ENCODE measurements at regions not wholly inside any gene's neighbourhood (a gene's known extent, or its start where the extent isn't known, plus 50 kb on each side); places are given as distances from the start of the nearest gene placed in this dataset.

- no peak for DNase-seq
These were observed 126.1 kb upstream of the FUT8 start for GRCh38 chr14:65286443-65286842.

DNA sequence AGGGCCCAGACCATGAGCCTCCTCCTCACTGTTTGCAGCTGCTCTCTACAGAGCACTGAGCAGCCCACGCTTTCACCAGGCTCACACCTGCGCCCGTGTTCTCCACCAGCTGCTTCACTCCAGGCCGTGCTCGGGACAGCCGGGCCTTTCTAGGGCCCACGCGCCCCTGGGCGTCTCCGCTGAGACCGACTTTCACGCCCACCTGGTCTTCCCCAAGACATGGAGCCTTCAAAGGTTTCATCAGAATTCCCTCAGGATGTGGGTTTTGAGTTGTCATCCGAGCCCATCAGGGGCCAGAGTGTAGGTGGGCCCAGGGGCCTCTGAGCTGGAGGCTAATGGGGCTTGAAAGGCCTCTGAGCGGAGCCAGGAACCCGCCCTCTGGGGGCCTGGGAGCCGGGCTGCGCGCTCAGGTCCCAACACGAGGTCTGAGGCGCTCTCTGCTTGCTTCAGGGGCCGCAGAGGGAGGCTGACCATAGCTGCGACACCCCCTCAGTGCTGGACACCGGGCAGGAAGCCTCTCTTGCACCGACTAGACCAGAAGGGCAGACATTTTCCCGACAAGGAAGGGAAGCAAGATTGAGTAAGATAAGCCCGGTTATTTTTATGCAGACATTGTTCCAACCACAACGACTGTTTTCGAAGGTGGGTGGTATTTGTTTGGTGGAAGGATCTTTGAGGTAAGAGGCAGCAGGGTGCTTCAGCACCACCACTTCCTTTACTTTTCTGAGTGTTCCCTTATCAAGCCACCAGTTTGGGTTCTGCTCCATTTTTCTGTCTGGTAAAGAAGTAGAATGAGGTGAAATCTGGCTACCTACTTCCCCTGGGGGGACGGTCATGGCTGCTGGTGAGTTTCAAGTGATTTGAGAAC lies 125.0 kb upstream of the FUT8 start:
- DNase-seq: no peak

DNA sequence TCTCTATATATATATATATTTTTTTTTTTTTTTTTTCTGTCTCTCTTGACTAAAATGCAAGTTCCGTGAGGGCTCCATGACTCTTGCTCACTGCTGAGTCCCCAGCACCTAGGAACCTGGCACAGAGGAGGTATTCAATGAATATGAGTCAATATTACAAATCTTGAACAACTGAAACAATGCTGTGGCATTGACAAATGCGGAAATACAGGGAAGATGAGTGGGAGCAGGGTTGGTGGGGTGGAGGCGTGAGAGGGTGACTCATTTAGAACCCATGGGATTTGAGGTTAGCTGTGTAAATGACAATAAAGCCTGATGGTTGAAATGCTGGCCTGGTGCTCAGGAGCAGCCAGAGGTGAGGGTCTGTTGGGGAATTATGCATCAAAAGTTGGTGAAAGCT lies 121.7 kb upstream of the FUT8 start:
- DNase-seq: no peak

DNA sequence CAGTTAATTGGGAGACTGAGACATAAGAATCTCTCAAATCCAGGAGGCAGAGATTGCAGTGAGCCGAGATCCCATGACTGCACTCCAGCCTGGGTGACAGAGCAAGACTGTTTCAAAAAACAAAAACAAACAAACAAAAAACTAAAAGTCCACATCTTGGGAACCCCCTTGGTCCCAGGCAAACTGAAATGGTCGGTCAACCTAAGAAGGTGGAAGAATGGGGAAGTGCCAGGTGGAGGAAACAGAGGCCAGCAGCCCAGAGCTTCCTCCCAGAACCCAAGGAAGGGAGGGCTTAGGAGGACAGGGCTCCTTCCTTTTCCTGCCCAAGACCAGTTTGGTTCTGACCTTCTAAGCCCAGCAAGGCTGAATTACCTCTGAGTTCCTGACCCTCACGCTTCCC lies 121.0 kb upstream of the FUT8 start:
- DNase-seq: no peak

GRCh38 chr14:65294816-65295215 lies 117.7 kb upstream of the FUT8 start:
- DNase-seq: no peak

GRCh38 chr14:65296402-65296801 lies 116.1 kb upstream of the FUT8 start:
- DNase-seq: no peak

DNA sequence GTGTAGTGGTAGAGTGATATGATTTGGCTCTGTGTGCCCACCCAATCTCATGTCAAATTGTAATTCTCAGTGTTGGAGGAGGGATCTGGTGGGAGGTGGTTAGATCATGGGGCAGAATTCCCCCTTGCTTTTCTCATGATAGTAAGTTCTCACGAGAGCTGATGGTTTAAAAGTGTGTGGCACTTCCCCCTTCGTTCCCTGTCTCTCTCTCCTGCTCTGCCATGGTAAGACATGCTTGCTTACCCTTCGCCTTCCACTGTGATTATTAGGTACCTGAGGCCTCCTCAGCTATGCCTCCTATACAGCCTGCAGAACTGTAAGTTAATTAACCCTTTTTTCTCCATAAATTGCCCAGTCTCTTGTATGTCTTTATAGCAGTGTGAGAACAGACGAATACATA lies 115.7 kb upstream of the FUT8 start:
- no peak for DNase-seq

DNA sequence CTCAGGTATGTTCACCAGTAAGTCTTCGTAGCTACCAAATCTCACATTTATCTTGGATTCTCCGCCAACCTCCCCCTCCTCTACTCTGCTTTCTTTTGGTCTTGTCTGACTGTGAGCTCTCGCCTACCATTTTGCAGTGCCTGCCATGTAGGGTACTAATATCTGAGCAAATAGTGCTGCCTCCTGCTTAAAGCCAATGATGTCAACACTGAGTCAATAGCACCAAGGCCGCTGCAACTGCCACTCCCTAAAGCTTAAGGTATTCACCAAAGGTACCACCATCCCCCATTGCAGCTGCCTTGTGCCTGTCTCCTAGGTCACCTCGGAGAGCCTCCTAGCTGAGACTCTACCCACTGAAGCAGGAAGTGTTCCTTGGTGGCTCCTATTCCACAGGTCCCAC lies 114.8 kb upstream of the FUT8 start:
- DNase-seq: no peak

DNA sequence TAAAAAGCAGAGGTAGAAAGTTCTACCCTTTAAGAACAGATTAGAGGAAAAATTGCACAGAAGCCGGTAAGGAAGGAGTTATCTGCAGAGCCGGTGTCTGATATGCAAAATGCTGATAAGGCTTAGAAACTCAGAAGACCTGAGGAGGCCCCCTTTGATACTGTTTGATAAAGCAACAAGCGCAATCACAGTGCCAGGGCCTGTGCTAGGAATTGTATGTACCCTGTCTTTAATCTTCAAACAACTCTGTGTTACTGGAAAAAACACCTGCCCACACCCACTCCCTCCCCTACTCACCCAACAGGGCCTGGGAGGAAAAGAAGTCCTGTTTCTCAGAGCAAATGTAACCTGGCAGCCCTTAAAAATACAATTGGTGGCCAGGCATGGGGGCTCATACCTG lies 112.7 kb upstream of the FUT8 start:
- no peak for DNase-seq

DNA sequence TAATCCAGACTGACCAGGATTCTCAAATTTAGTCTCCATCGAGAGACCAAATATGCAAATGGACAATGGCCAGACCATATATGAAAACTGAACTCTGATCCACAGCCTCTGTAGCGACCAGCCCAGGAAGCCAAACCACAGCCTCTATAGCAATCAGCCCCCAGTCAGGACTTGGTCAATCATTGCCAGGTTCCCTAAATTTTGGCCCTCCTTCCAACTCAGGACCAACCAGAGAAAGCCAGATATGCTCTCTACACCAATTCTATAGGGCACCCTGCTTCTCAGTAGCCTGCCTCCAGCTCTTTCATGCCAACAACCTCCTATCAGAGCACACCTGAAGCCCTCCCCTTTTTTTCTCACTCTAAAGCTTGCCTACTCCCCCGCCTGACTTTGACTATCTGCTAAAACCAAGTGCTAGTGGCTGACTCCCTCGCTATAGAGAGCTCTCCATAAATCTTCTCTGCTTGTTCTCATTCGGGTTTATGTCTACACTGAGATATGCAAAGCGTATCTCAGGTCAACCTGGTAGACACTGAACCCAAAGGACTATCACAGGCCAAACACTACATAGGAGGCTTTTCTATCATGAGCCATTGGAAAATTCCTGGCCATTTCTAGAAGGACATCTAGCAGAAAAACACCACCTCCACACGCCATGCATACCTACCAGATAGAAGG lies 110.5 kb upstream of the FUT8 start:
- DNase-seq: no peak

- DNase-seq: no peak
These were observed 109.8 kb upstream of the FUT8 start for GRCh38 chr14:65302571-65303189.

GRCh38 chr14:65303190-65303898 lies 109.2 kb upstream of the FUT8 start:
- no peak for DNase-seq

- no peak for DNase-seq
These were observed 108.7 kb upstream of the FUT8 start for GRCh38 chr14:65303899-65304222.

DNA sequence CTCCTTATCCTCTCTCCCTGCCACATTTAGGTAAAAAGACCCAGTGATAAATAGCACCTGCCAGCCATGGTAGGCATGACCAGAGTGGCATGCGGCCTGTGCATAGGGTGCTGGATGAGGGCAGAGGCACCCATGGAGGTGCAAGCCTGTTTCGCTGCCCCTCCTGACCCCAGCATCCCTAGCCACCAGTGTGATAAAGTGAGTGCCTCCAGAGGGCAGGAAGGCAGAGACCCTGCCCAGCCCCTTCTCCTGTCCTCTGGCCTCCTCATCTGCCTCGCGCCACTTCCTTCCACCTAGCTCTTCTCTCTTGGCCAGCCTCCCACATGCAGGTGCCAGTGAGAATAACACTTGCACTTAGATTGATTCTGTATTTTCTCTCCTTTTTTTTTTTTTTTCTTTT lies 108.3 kb upstream of the FUT8 start:
- no peak for DNase-seq

DNA sequence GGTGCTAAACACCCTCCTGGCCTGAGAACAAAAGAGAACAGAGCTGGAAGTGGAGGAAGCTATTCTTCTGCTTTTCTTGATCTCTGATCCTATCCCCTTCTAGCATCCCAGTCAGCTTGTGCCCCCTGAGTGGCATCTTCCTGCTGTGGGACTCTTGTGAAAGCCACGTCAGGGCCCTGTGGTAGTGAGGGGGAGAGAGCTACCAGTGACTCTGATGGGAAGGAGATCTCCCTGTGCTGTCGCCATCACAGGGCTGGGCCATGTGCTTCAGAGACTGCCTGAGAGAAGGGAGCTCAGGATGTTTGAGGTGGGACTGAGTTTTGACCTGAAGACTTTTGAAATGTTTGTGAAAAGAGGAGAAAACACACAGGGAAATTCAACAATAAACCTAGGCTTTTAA lies 107.6 kb upstream of the FUT8 start:
- no peak for DNase-seq

DNA sequence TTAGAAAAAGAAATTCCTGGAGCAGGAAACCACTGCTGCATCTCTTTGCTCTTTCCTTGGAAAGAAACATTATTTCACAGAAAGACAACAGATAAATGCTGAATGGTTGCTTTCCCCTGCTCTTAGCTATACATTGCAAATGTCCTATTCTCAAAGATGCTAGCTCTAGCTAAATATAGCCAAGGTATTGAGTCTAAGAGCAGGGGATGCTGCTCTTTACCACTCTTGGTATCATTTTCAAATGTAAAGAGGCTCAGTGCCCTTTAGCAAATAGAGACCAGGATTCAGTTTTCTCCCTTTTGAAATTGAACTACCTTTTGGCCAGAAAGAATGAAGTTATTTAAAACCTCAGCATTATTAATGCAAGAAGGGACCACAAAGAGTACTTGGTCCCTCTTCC lies 104.0 kb upstream of the FUT8 start:
- no peak for DNase-seq

DNA sequence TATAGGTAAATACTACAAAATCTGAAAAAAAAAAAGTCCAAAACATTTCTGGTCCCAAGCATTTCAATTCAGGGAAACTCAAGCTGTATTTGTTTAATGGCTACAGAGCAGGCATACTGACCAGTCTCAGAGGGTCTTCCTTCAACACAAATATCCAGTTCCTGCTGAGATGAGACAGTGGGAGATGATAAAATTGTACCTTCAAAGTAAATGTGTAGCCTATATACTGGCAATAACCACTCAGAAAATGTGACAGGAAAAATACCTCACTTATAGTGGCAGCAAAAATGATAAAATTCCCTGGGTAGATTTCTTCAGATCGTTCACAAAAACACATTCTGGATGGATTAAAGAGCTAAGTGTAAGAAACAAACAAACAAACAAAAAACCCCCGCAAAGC lies 102.0 kb upstream of the FUT8 start:
- DNase-seq: no peak

GRCh38 chr14:65312859-65313258 lies 99.7 kb upstream of the FUT8 start:
- DNase-seq: no peak

- no peak for DNase-seq
These were observed 93.7 kb upstream of the FUT8 start for GRCh38 chr14:65318636-65319506.

DNA sequence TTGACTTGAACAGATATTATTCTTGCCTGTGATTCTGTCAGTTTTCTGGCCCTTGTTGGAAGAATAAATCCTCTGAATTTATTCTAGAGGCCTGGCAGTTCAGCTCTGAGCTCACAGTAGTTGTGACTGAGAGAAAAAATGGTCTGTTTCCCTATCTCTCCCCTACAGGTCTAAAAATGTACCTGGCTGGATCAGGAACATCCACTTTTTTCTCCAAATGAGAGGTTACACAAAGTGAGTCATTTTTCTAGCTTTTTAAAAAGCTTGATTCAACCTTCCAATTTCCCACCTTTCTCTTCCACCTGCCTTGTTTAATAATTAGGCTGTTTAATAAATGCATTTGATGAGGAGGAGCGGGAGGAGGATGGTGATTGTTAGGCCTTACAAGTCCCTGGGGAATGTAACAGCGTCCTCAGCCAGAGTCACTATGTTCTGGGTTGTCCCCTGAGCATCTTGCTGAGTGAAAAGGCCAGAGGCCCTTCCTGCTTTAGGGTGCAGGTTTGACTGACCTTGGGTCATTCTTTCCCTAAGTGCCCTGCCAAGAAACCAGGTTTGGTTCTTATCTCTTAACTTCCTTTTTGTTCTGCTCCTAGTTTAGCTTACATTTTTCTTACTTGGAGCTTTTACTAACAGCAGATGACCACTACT lies 91.7 kb upstream of the FUT8 start:
- no peak for DNase-seq

DNA sequence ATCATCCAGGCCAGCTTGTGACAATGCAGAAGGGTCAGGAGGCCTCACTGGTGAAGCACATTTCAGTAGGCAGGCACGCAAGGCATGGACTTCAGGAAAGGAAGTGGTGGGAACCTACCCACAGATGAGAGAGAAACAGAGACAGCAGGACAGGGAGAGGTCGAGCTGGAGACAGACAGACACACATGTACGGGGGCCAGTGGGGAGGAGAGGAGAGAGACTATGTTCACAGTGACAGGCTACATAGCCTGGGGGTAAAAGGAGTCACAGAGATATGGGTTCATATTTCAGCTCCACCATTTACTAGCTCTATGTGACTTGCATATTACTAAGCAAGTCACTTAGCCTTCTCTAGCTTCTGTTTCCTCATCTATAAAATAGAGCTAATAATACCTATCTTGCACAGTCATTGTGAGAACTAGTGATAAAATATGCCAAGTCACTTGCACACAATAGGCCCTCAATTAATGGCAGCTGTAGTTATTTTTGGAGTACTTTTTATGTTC lies 91.1 kb upstream of the FUT8 start:
- DNase-seq: no peak

DNA sequence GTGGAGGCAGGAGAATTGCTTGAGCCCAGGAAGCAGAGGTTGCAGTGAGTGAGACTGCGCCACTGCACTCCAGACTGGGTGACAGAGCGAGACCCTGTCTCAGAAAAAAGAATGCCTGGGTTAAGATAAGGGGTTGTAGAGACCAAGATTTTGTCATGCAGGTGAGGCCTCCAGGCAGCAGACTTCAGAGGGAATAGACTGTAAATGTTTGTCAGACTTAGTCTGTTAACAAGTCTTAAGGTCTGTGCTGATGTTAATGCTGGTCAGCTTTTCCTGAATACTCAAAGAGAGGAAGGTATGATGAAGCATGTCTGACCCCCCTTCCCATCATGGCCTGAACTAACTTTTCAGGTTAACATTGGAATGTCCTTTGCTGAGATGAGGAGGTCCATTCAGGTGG lies 83.0 kb upstream of the FUT8 start:
- DNase-seq: no peak

Measured in bone marrow (tissue), 2 donors.